HEK293 (cell line): ENCODE measurements at regions not wholly inside any gene's neighbourhood (a gene's known extent, or its start where the extent isn't known, plus 50 kb on each side); places are given as distances from the start of the nearest gene placed in this dataset.

ENCODE experiments used
- CTCF ChIA-PET: fragments of 350-600 bp; formaldehyde crosslinking; extraction: SDS; loops from one replicate; lab custom pipeline; 2021; ENCODE audit warnings: antibody characterized with exemption; lab: Yijun Ruan, JAX
- POLR2A ChIA-PET: fragments of 300-600 bp; formaldehyde crosslinking; extraction: SDS; loops from one replicate; lab custom pipeline; 2020; ENCODE audit warnings: antibody characterized with exemption, inconsistent platforms; lab: Yijun Ruan, JAX
- H3K27ac ChIP-seq: fragments of 200-500 bp; sonication (Bioruptor generic); 2 replicates; pipeline ENCODE4 v1.5.1; 2014; ENCODE audit warnings: low read depth, low read length, control low read depth, inconsistent platforms; ENCODE audit errors: extremely low read depth
- H3K36me3 ChIP-seq, 2 experiments: fragments of 200-500 bp in 1 of 2; sonication (Bioruptor generic) in 1 of 2; 1 replicate in 1 of 2; 2 replicates in 1 of 2; pipeline ENCODE4 v1.5.1; 2014 to 2017; ENCODE audit warnings: inconsistent platforms in 2 of 2, low read length in 2 of 2; ENCODE audit not compliant: control insufficient read depth in 2 of 2, insufficient read depth in 1 of 2
- H3K4me1 ChIP-seq: fragments of 200-500 bp; sonication (Bioruptor generic); 2 replicates; pipeline ENCODE4 v1.5.1; 2014; ENCODE audit warnings: mild to moderate bottlenecking, low read length, inconsistent platforms; ENCODE audit not compliant: control insufficient read depth, insufficient read depth
- H3K4me3 ChIP-seq: 2 replicates; pipeline ENCODE4 v1.5.1; 2011; ENCODE audit warnings: low read depth, mild to moderate bottlenecking, control low read depth, low read length, moderate library complexity
- H3K9me3 ChIP-seq: fragments of 200-500 bp; sonication (Bioruptor generic); 2 replicates; pipeline ENCODE4 v1.5.1; 2014; ENCODE audit warnings: low read depth, low read length, inconsistent platforms; ENCODE audit not compliant: control insufficient read depth, insufficient read depth
- GFI1B ChIP-seq: fragments of 450-650 bp; formaldehyde crosslinking; IDR thresholded peaks from 2 replicates; pipeline ENCODE4 v1.5.1; 2016; ENCODE audit warnings: missing biosample characterization, missing genetic modification characterization
- HOXD13 ChIP-seq: sonication (generic); formaldehyde crosslinking; IDR thresholded peaks from 2 replicates; pipeline ENCODE4 v1.8.0; 2022; ENCODE audit warnings: missing genetic modification reagents, borderline replicate concordance
- KLF1 ChIP-seq: fragments of 450-650 bp; formaldehyde crosslinking; IDR thresholded peaks from 2 replicates; pipeline ENCODE4 v1.5.1; 2016; ENCODE audit warnings: missing biosample characterization, missing genetic modification characterization
- KLF17 ChIP-seq: fragments of 450-650 bp; formaldehyde crosslinking; IDR thresholded peaks from 2 replicates; pipeline ENCODE4 v1.5.1; 2016; ENCODE audit warnings: missing biosample characterization, missing genetic modification characterization
- KLF8 ChIP-seq: fragments of 450-650 bp; formaldehyde crosslinking; IDR thresholded peaks from 2 replicates; pipeline ENCODE4 v1.5.1; 2016; ENCODE audit warnings: missing biosample characterization, missing genetic modification characterization
- RBAK ChIP-seq: fragments of 450-650 bp; formaldehyde crosslinking; IDR thresholded peaks from 2 replicates; pipeline ENCODE4 v1.5.1; 2016; ENCODE audit warnings: missing biosample characterization, missing genetic modification characterization
- REST ChIP-seq: fragments of 450-650 bp; formaldehyde crosslinking; IDR thresholded peaks from 2 replicates; pipeline ENCODE4 v1.5.1; 2016; ENCODE audit warnings: missing biosample characterization, missing genetic modification characterization
- SCRT2 ChIP-seq: fragments of 450-650 bp; formaldehyde crosslinking; IDR thresholded peaks from 2 replicates; pipeline ENCODE4 v1.5.1; 2016; ENCODE audit warnings: missing biosample characterization, missing genetic modification characterization
- SP3 ChIP-seq: fragments of 450-650 bp; formaldehyde crosslinking; IDR thresholded peaks from 2 replicates; pipeline ENCODE4 v1.5.1; 2016; ENCODE audit warnings: missing biosample characterization, missing genetic modification characterization
- ZFP69B ChIP-seq: fragments of 450-650 bp; formaldehyde crosslinking; IDR thresholded peaks from 2 replicates; pipeline ENCODE4 v1.5.1; 2016; ENCODE audit warnings: missing biosample characterization, missing genetic modification characterization
- ZNF121 ChIP-seq: fragments of 450-650 bp; formaldehyde crosslinking; IDR thresholded peaks from 2 replicates; pipeline ENCODE4 v1.5.1; 2016; ENCODE audit warnings: missing biosample characterization, missing genetic modification characterization
- ZNF174 ChIP-seq: fragments of 450-650 bp; formaldehyde crosslinking; IDR thresholded peaks from 2 replicates; pipeline ENCODE4 v1.5.0; 2017; ENCODE audit warnings: missing biosample characterization, mild to moderate bottlenecking, missing genetic modification characterization
- ZNF24 ChIP-seq: fragments of 450-650 bp; formaldehyde crosslinking; IDR thresholded peaks from 2 replicates; pipeline ENCODE4 v1.5.1; 2016; ENCODE audit warnings: missing biosample characterization, missing genetic modification characterization
- ZNF341 ChIP-seq: fragments of 450-650 bp; formaldehyde crosslinking; IDR thresholded peaks from 2 replicates; pipeline ENCODE4; 2016; ENCODE audit warnings: low read depth, missing biosample characterization, missing genetic modification characterization
- ZNF354C ChIP-seq: fragments of 450-650 bp; formaldehyde crosslinking; IDR thresholded peaks from 2 replicates; pipeline ENCODE4 v1.5.1; 2016; ENCODE audit warnings: missing biosample characterization, missing genetic modification characterization, low read depth, borderline replicate concordance
- ZNF366 ChIP-seq: fragments of 450-650 bp; formaldehyde crosslinking; conservative IDR thresholded peaks from 2 replicates; pipeline ENCODE4 v1.5.1; 2016; ENCODE audit warnings: missing biosample characterization, missing genetic modification characterization
- ZNF404 ChIP-seq: fragments of 450-650 bp; formaldehyde crosslinking; IDR thresholded peaks from 2 replicates; pipeline ENCODE4 v1.5.1; 2017; ENCODE audit warnings: missing biosample characterization, missing genetic modification characterization
- ZNF600 ChIP-seq: fragments of 450-650 bp; formaldehyde crosslinking; IDR thresholded peaks from 2 replicates; pipeline ENCODE4 v1.5.1; 2016; ENCODE audit warnings: missing biosample characterization, missing genetic modification characterization
- ZNF610 ChIP-seq: fragments of 450-650 bp; formaldehyde crosslinking; IDR thresholded peaks from 2 replicates; pipeline ENCODE4 v1.5.1; 2016; ENCODE audit warnings: missing biosample characterization, missing genetic modification characterization, borderline replicate concordance
- ZNF621 ChIP-seq: fragments of 450-650 bp; formaldehyde crosslinking; IDR thresholded peaks from 2 replicates; pipeline ENCODE4 v1.5.1; 2017; ENCODE audit warnings: missing biosample characterization, missing genetic modification characterization
- ZNF629 ChIP-seq: fragments of 450-650 bp; formaldehyde crosslinking; IDR thresholded peaks from 2 replicates; pipeline ENCODE4 v1.5.1; 2017; ENCODE audit warnings: missing biosample characterization, missing genetic modification characterization
- ZNF76 ChIP-seq: fragments of 450-650 bp; formaldehyde crosslinking; IDR thresholded peaks from 2 replicates; pipeline ENCODE4; 2016; ENCODE audit warnings: low read depth, missing biosample characterization, missing genetic modification characterization, borderline replicate concordance
- ZNF791 ChIP-seq: fragments of 450-650 bp; formaldehyde crosslinking; IDR thresholded peaks from 2 replicates; pipeline ENCODE4 v1.5.1; 2016; ENCODE audit warnings: missing biosample characterization, missing genetic modification characterization
- ZNF843 ChIP-seq: fragments of 450-650 bp; formaldehyde crosslinking; IDR thresholded peaks from 2 replicates; pipeline ENCODE4 v1.5.1; 2016; ENCODE audit warnings: missing biosample characterization, missing genetic modification characterization
- ZSCAN30 ChIP-seq: fragments of 450-650 bp; IDR thresholded peaks from 2 replicates; pipeline ENCODE4 v1.5.1; 2018; ENCODE audit warnings: missing biosample characterization, mild to moderate bottlenecking, missing genetic modification characterization, moderate library complexity
- ZXDB ChIP-seq: fragments of 450-650 bp; formaldehyde crosslinking; IDR thresholded peaks from 2 replicates; pipeline ENCODE4 v1.5.1; 2016; ENCODE audit warnings: missing biosample characterization, missing genetic modification characterization
- TF ChIP-seq, protein P1 (sequence below): fragments of 450-650 bp; formaldehyde crosslinking; IDR thresholded peaks from 2 replicates; pipeline ENCODE4 v1.5.1; 2016; ENCODE audit warnings: missing biosample characterization, missing genetic modification characterization

- TF ChIP-seq REST (0 out of 2 replicates have a peak, but pooled peaks have one; percentile 15), ZXDB (peak; percentile 74; the same call in 1 of the 2 replicates), SCRT2 (tag by site-specific recombination) (peak; percentile 92), ZNF76 (tag by site-specific recombination) (no peak), KLF1 (peak; percentile 10; the same call in 1 of the 2 replicates), GFI1B (tag by site-specific recombination) (no peak; the same call in 1 of the 2 replicates), ZNF843 (peak; percentile 54), ZNF24 (tag by site-specific recombination) (peak; percentile 99), ZNF621 (tag by site-specific recombination) (no peak), ZNF791 (tag by site-specific recombination) (no peak), ZNF121 (tag by site-specific recombination) (0 out of 2 replicates have a peak, but pooled peaks have one; percentile 15), ZNF600 (peak; percentile 70; the same call in 1 of the 2 replicates), ZNF629 (tag by site-specific recombination) (peak; percentile 65; the same call in 1 of the 2 replicates), ZNF610 (tag by site-specific recombination) (peak; percentile 55; the same call in 1 of the 2 replicates), ZNF174 (tag by site-specific recombination) (no peak), ZNF366 (tag by site-specific recombination) (peak; percentile 92), ZSCAN30 (tag by site-specific recombination) (no peak; the same call in 1 of the 2 replicates), KLF8 (peak; percentile 60; the same call in 1 of the 2 replicates), HOXD13 (CRISPR knock-in tag) (0 out of 2 replicates have a peak, but pooled peaks have one; percentile 11)
- TF ChIP-seq, protein P1, sequence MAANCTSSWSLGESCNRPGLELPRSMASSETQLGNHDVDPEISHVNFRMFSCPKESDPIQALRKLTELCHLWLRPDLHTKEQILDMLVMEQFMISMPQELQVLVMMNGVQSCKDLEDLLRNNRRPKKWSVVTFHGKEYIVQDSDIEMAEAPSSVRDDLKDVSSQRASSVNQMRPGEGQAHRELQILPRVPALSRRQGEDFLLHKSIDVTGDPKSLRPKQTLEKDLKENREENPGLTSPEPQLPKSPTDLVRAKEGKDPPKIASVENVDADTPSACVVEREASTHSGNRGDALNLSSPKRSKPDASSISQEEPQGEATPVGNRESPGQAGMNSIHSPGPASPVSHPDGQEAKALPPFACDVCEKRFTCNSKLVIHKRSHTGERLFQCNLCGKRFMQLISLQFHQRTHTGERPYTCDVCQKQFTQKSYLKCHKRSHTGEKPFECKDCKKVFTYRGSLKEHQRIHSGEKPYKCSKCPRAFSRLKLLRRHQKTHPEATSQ (tag by site-specific recombination) = 0 out of 2 replicates have a peak, but pooled peaks have one; percentile 23
- TF ChIP-seq, all 188 proteins: peak for 74
Observed at GRCh38 chr6:27672113-27672799, 199.4 kb upstream of the ZNF184 start (continued).

DNA sequence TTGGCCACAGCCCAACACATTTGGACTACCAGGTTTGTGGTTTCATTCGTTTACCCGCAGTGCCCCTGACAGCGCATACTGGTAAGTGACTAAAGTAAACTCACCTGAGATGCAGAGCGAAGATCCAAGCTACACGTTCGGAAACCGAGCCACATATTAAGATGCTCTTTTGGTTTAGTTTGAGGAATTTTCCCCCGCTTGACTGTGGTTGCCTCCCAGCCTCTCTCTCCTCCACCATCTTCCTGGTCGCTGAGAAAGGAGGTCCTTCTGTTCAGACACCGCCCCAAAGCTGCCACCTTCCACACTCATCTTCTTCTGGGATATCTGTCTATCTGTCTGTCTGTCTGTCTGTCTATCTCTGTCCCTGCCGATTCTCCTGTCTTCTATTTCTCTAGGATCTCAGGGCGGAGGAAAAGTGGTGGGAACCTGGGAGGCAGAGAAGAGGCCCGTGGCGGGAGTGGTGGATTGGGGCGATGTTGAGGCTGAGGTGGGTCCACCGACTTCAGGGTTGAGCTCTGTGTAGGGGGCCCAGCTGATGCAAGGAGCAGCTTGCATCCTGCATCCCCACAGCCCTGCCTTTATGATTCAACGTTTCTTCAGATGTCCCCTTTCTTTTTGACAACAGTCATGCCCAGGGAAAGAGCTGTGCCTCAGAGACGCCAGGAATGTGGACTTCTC, 196.9 kb upstream of the ZNF184 start:
- POLR2A ChIA-PET = interaction anchor here (1.6 kb wide), 1 partner anchor 9 kb away, joined by 3 read pairs; no protein-coding TSS in a partner anchor
- H3K36me3 ChIP-seq = no peaks in the 10 kb centered on the region
- no peaks in the 10 kb centered on the region for H3K4me1 ChIP-seq
- CTCF ChIA-PET = interaction anchor here (0.6 to 1.9 kb wide), 8 partner anchors 10 to 406 kb away, joined by 3 to 5 read pairs (median 3); no protein-coding TSS in a partner anchor
- peak; percentile 18; the same call in 1 of the 2 replicates for TF ChIP-seq ZFP69B
- no peak for TF ChIP-seq ZNF341 (tag by site-specific recombination)
- TF ChIP-seq KLF17 = no peak
- no peak for TF ChIP-seq RBAK
- no peak for TF ChIP-seq ZNF404 (tag by site-specific recombination)
- no peak for TF ChIP-seq ZNF354C (tag by site-specific recombination)
- TF ChIP-seq SP3 (tag by site-specific recombination) = no peak
- H3K4me3 ChIP-seq = no peak overlapping the region
- no peak overlapping the region for H3K27ac ChIP-seq
- no peaks in the 10 kb centered on the region for H3K9me3 ChIP-seq
